ENCODE measurements at regions not wholly inside any gene's neighbourhood (a gene's known extent, or its start where the extent isn't known, plus 50 kb on each side); places are given as distances from the start of the nearest gene placed in this dataset.

- TF ChIP-seq CHD4 (IDR thresholded peaks at IDR 0.05; ENCODE audit: borderline replicate concordance, low read length) (no peak), SOX13 (IDR thresholded peaks at IDR 0.05) (no peak), SOX13 (CRISPR knock-in tag; conservative IDR thresholded peaks at IDR 0.05 in 1 of 2, IDR thresholded peaks at IDR 0.05 in 1 of 2) (peak in 1 of 2 experiments; percentile 11; a peak in 1 of 4 replicates), MTF2 (CRISPR knock-in tag; IDR thresholded peaks at IDR 0.05; ENCODE audit: borderline replicate concordance) (no peak), SALL1 (CRISPR knock-in tag; IDR thresholded peaks at IDR 0.05) (0 out of 2 replicates have a peak, but pooled peaks have one; percentile 25), ZHX1 (CRISPR knock-in tag; IDR thresholded peaks at IDR 0.05; ENCODE audit: low read depth) (no peak), NR0B2 (CRISPR knock-in tag; IDR thresholded peaks at IDR 0.05) (no peak), HNRNPK (IDR thresholded peaks at IDR 0.05; ENCODE audit: low read depth, low read length, poor library complexity, severe bottlenecking) (no peak), ZNF720 (CRISPR knock-in tag; IDR thresholded peaks at IDR 0.05) (no peak), CENPX (CRISPR knock-in tag; IDR thresholded peaks at IDR 0.05) (no peak), EHMT2 (IDR thresholded peaks at IDR 0.05; ENCODE audit: borderline replicate concordance, low read depth, low read length) (no peak), CTCF (CRISPR knock-in tag; IDR thresholded peaks at IDR 0.05) (no peak), POGZ (CRISPR knock-in tag; IDR thresholded peaks at IDR 0.05) (peak; percentile 48; the same call in 1 of the 2 replicates), ZUFSP (CRISPR knock-in tag; IDR thresholded peaks at IDR 0.05; ENCODE audit: borderline replicate concordance) (no peak), CREB1 (IDR thresholded peaks at IDR 0.05) (peak; percentile 33; the same call in 1 of the 2 replicates), CREB1 (CRISPR knock-in tag; IDR thresholded peaks at IDR 0.05) (no peak), SNAPC2 (CRISPR knock-in tag; IDR thresholded peaks at IDR 0.05) (no peak), SPEN (CRISPR knock-in tag; IDR thresholded peaks at IDR 0.05; ENCODE audit: low read depth) (no peak), THAP7 (CRISPR knock-in tag; IDR thresholded peaks at IDR 0.05) (no peak), E2F1 (CRISPR knock-in tag; IDR thresholded peaks at IDR 0.05) (no peak), ZNF607 (CRISPR knock-in tag; IDR thresholded peaks at IDR 0.05; ENCODE audit: borderline replicate concordance) (no peak), ZNF232 (CRISPR knock-in tag; IDR thresholded peaks at IDR 0.05; ENCODE audit: borderline replicate concordance) (no peak)
Observed at GRCh38 chr5:82408033-82408432, 129.9 kb upstream of the RPS23 start (continued).

All from HepG2 (cell line).